Motor neuron (in vitro differentiated cells): ENCODE measurements at regions not wholly inside any gene's neighbourhood (a gene's known extent, or its start where the extent isn't known, plus 50 kb on each side); places are given as distances from the start of the nearest gene placed in this dataset.

Experiments
- ATAC-seq, 8 experiments: fragments of 200-7000 bp; cut with Tn5 transposase; replicated peaks in 6 of 8; 2 replicates each; pipeline ENCODE4 v1.8.0; 2021; ENCODE audit warnings: mild to moderate bottlenecking in 8 of 8, moderate library complexity in 8 of 8
- H3K27ac ChIP-seq, 2 donors: fragments of 250-450 bp; sonication (Bioruptor Pico); 2 replicates each; pipeline ENCODE4 v1.9.0; 2021; ENCODE audit warnings: antibody characterized with exemption in 2 of 2, mild to moderate bottlenecking in 2 of 2, moderate library complexity in 1 of 2
- H3K4me1 ChIP-seq, 2 donors: fragments of 250-450 bp; sonication (Bioruptor Pico); replicated peaks in 1 of 2; 2 replicates each; pipeline ENCODE4 v1.6.1; 2021; ENCODE audit warnings: antibody characterized with exemption in 2 of 2, mild to moderate bottlenecking in 2 of 2, moderate library complexity in 1 of 2
- H3K4me3 ChIP-seq, 5 donors: fragments of 250-450 bp; sonication (Bioruptor Pico); 2 replicates each; pipeline ENCODE4 v1.9.0; 2021; ENCODE audit warnings: antibody characterized with exemption in 5 of 5, mild to moderate bottlenecking in 5 of 5, moderate library complexity in 4 of 5
- WGBS, 10 experiments: fragments of 450-650 bp; shearing (Covaris generic); methylation state at CpG; one replicate each; pipeline ENCODE4 v1.0.0; 2022; 5-methylcytosine and 5-hydroxymethylcytosine counted together
- in situ Hi-C, 9 experiments: fragments of 400-800 bp; cut with MboI; loops; one replicate each; pipeline ENCODE4 v1.15.0; 2021; ENCODE audit warnings: low sequenced_read_pairs in 9 of 9, low pct_unique_long_range_greater_than_20kb in 2 of 9; ENCODE audit not compliant: unreplicated experiment in 9 of 9

GRCh38 chr13:67792151-67792676 lies 562.1 kb upstream of the PCDH9 start:
- ATAC-seq: peak in 4 of 8 experiments; percentile 40 to 76 (median 59)
- no peak overlapping the region for H3K27ac ChIP-seq
- H3K4me3 ChIP-seq: no peak overlapping the region
- in situ Hi-C loops: no loop called here
- peaks cover 8 to 9% of the 10 kb centered on the region in 2 donors for H3K4me1 ChIP-seq

DNA sequence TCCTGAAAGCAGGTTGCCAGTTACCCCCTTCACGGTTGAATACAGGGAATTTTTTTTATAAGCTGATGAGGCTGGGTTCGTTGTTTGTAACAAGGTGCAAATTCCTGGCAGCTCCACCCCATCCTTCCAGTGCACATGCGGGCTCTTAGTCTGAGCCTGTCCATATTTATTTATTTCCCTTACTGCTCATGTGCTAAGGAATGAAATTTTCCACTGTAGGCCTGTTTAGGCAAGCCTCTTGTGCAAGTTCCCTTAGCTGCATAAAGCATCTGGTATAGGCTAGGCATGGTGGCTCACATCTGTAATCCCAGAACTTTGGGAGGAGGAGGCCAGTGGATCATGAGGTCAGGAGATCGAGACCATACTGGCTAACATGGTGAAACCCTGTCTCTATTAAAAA lies 560.9 kb upstream of the PCDH9 start:
- H3K27ac ChIP-seq: no peak overlapping the region
- in situ Hi-C loops: no loop called here
- peaks cover 8 to 9% of the 10 kb centered on the region in 2 donors for H3K4me1 ChIP-seq
- 4 to 100% (median 87%) methylated on average over 1 to 3 of the region's 4 CpGs; no CpG with 5 or more reads in 2 of the 10 experiments for WGBS, 10 experiments
- ATAC-seq: peak in 1 of 8 experiments; percentile 75
- no peak overlapping the region for H3K4me3 ChIP-seq

DNA sequence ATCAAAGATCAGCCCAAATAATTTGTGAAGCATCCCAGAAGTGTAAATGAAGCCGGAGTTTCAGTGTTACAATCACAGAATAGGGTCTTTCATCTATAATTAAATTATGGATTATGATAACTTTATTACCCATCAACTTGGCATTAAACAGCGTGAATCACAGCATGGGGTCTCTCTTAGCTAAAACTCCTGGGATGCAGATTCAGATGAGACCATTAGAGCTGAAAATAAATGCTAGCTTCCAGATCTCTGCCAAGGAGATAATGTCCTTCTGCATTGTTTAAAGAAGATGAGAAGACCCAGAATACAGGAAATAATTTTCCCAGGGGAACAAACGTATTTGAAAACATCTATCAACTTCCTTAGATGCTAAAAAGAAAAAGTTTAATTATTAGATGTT lies 546.0 kb upstream of the PCDH9 start:
- WGBS, 10 experiments: 0 to 92% (median 55%) methylated on average over 2 to 3 of the region's 3 CpGs; no CpG with 5 or more reads in 2 of the 10 experiments
- peaks cover 9 to 12% of the 10 kb centered on the region in 2 donors for H3K4me1 ChIP-seq
- no peak overlapping the region for H3K27ac ChIP-seq
- no peak overlapping the region for H3K4me3 ChIP-seq
- no peak for ATAC-seq
- in situ Hi-C loops: no loop called here

GRCh38 chr13:67775359-67775758 lies 545.2 kb upstream of the PCDH9 start:
- Histone ChIP-seq H3K27ac (no peak overlapping the region), H3K4me3 (no peak overlapping the region), H3K4me1 (peaks cover 9 to 12% of the 10 kb centered on the region in 2 donors)
- in situ Hi-C loops: no loop called here
- ATAC-seq: no peak

GRCh38 chr13:67772807-67773453 lies 542.8 kb upstream of the PCDH9 start:
- ATAC-seq: no peak
- no peak overlapping the region for H3K27ac ChIP-seq
- in situ Hi-C loops: no loop called here
- H3K4me1 ChIP-seq: peaks cover 2 to 3% of the 10 kb centered on the region in 2 donors
- no peak overlapping the region for H3K4me3 ChIP-seq
- WGBS, 10 experiments: 9 to 100% (median 95%) methylated on average over 1 to 6 of the region's 37 CpGs; no CpG with 5 or more reads in 4 of the 10 experiments

DNA sequence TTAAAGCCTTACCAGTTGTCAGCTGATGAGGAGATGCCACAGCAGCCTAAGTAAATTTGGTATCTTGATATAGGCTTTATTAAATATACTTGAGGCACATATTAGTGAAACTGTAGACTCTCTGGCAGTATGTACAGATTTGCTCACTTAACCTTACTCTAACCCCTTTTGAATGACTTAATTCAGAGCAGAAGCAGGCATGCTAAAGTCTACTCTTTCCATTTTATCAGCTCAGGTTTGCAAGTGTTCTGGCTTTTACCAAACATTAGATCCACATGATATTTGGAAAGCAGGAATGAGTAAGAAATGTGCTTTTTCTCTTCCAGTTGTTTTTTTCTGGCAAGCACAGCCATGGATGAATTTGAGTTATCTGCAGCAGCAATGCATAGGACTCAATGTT lies 541.0 kb upstream of the PCDH9 start:
- no peak overlapping the region for H3K4me3 ChIP-seq
- in situ Hi-C loops: no loop called here

DNA sequence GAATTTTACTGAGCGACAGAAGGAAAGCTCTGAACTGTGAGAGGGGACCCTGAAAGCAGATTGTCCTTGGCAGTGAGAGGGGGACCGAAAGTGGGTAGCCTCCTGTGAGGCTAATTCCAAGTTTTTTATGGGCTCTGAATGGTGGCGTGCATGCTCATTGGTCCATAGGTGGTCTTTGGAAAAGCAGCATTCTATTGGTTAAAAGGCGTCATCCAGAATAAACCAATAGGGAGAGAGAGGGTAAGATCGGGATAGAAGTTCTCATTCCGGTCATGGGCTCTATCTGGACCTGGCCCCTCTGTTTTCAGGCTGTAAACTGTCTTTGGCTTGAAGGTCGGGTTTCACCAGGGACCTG lies 539.8 kb upstream of the PCDH9 start:
- no peak for ATAC-seq
- H3K4me3 ChIP-seq: no peak overlapping the region
- no peak overlapping the region for H3K27ac ChIP-seq
- 0 to 95% (median 86%) methylated on average over 1 to 6 of the region's 7 CpGs; no CpG with 5 or more reads in 4 of the 10 experiments for WGBS, 10 experiments
- H3K4me1 ChIP-seq: no peaks in the 10 kb centered on the region
- in situ Hi-C loops: no loop called here

More for the DNA sequence above, 541.0 kb upstream of the PCDH9 start:
- H3K27ac ChIP-seq: no peak overlapping the region
- ATAC-seq: no peak
- no peaks in the 10 kb centered on the region for H3K4me1 ChIP-seq

DNA sequence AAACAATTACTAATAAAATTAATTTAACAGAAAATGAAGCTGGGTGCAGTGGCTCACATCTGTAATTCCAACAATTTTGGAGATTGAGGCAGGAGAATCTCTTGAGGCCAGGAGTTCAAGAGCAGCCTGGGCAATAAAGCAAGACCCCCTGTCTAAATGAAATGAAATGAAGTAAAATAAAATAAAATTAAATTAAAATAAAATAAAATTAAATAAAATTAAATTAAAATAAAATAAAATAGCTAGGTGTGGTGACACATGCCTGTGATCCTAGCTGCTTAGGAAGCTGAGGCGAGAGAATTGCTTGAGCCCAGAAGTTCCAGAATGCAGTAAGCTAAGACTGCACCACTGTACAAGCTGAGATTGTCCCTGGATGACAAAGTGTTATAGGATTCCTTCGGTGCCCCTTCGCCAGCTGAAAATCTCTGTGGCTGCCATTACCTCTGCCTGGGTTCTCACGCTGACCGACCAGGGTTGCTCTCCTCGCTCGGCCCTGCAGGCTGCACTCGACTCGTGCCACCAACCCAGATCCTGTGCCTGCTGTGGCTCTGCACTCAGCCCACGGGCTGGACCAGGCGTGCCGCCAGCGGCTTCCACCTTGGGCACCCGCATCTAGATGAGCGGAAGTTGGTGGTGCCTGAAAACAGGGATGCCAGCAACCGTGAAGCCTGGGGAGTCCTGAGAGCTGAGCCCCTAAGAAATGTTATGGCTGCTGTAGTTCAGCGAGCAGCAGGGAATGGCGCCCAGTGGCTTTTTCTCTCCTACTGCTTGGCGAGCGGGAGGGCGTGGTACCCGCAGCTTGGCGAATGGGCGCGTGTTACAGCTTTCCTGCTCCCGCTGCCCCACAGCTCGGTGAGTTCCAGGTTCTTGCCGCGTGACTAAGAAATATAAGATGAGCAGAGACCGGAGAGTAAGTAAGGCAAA lies 539.2 kb upstream of the PCDH9 start:
- Histone ChIP-seq H3K27ac (no peak overlapping the region), H3K4me3 (no peak overlapping the region), H3K4me1 (no peaks in the 10 kb centered on the region)
- in situ Hi-C loops: no loop called here
- 17 to 100% (median 95%) methylated on average over 1 to 14 of the region's 30 CpGs for WGBS, 10 experiments
- ATAC-seq: no peak

- in situ Hi-C loops: no loop called here
- peak in 1 of 8 experiments; percentile 39 for ATAC-seq
- no peak overlapping the region for H3K27ac ChIP-seq
- H3K4me1 ChIP-seq: peaks cover 4 to 9% of the 10 kb centered on the region in 2 donors
- no peak overlapping the region for H3K4me3 ChIP-seq
- 12 to 100% (median 45%) methylated on average over 1 to 3 of the region's 3 CpGs; no CpG with 5 or more reads in 2 of the 10 experiments for WGBS, 10 experiments
Measured at GRCh38 chr13:67763984-67764383, 533.8 kb upstream of the PCDH9 start.

DNA sequence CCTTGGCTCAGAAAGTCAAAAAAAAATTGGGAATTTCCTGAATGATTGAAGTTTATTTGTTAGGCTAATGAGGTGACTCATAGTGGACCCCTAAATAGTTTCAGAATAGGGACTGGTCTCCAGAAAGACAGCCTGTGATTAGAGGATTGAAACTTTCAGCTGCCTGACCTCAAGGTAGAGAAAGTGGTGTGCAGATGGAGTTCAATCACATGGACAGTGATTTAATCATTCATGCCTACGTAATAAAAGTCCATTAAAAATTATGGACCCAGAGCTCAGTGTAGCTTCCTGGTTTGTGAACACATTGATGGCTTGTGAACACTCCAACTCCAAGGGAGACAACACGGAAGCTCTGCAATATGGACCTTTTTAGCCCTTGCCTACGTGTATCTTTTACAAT lies 533.2 kb upstream of the PCDH9 start:
- H3K4me3 ChIP-seq: no peak overlapping the region
- peak in 4 of 8 experiments; percentile 16 to 65 (median 37) for ATAC-seq
- no peak overlapping the region for H3K27ac ChIP-seq
- in situ Hi-C loops: no loop called here
- 0 to 96% (median 38%) methylated on average over 1 to 3 of the region's 3 CpGs; no CpG with 5 or more reads in 2 of the 10 experiments for WGBS, 10 experiments
- H3K4me1 ChIP-seq: peaks cover 4 to 9% of the 10 kb centered on the region in 2 donors

GRCh38 chr13:67758975-67759374 lies 528.8 kb upstream of the PCDH9 start:
- 7 to 86% (median 62%) methylated on average over 1 to 5 of the region's 5 CpGs for WGBS, 10 experiments

DNA sequence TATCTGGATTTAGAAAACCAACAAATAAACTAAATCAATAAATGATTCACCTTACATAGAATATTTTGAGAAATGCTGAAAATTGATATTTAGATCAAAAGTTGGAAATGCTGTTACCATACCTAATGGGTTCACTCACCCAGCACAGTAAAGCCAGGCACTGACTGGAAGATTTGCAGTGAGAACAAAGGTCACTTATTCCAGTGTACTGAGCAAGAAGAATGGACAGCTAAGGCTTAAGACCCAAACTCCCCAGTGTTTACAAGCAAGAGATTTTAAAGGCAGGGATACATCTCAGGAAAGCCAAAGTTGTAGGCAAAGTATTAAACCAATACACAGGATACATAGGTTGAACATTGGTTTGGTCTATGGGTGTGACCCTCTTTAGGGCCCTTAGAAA lies 523.9 kb upstream of the PCDH9 start:
- peak in 4 of 8 experiments; percentile 38 to 59 (median 54) for ATAC-seq
- Histone ChIP-seq H3K27ac (no peak overlapping the region), H3K4me1 (no peaks in the 10 kb centered on the region), H3K4me3 (no peak overlapping the region)
- in situ Hi-C loops: no loop called here

More at GRCh38 chr13:67758975-67759374, 528.8 kb upstream of the PCDH9 start:
- H3K4me3 ChIP-seq: no peak overlapping the region
- no peak overlapping the region for H3K27ac ChIP-seq
- H3K4me1 ChIP-seq: peaks cover 4 to 9% of the 10 kb centered on the region in 2 donors
- in situ Hi-C loops: no loop called here
- peak in 5 of 8 experiments; percentile 61 to 90 (median 82) for ATAC-seq

DNA sequence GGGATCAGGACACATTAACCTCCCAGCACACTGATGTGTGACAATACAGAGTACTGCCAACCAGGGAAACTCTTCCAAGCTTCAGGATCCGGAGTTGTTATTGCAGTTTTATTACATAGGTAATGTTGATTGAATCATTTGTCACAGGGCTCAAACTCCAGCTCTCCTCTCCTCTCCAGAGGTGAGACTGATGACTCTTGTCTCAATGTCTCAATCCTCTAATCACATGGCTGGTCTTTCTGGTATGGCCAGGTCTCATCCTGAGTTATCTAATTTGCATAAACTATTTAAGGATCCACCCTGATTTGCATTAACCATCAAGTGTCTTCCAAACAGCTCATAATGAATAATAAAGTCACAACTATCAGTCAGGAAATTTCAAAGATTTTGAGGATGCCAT lies 522.6 kb upstream of the PCDH9 start:
- ATAC-seq: peak in 2 of 8 experiments; percentile 36 to 60
- Histone ChIP-seq H3K4me1 (no peaks in the 10 kb centered on the region), H3K4me3 (no peak overlapping the region), H3K27ac (no peak overlapping the region)
- 0 to 100% (median 80%) methylated on average over 1 of the region's 1 CpG; no CpG with 5 or more reads in 5 of the 10 experiments for WGBS, 10 experiments
- in situ Hi-C loops: no loop called here
